ENCODE measurements at regions not wholly inside any gene's neighbourhood (a gene's known extent, or its start where the extent isn't known, plus 50 kb on each side); places are given as distances from the start of the nearest gene placed in this dataset.

DNA sequence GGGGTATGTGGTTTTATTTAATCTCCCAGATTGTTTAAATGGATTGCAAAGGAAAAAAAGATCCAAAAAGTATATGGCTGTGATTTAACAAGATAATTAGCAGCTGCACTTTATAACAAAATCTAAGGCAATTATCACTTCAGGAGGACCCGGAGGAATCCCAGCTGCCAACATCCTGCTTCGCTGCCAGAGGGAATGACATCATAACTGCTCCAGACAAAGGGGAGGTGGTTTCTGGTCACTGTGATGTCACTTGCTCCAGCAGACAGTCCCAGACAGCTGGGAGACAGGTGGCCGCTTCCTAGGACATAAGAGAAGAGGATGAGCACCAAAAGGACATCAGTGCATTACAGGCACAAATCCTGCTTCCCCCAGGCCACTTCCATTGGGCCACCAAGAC, 371.0 kb downstream of the BCOR start:
- Histone ChIP-seq H3K27me3 (no peaks in the 10 kb centered on the region), H3K27ac (no peak overlapping the region), H3K36me3 (no peaks in the 10 kb centered on the region), H3K4me1 (peaks cover 0 to 55% (median 3%) of the 10 kb centered on the region in 4 donors), H3K4me3 (no peak overlapping the region), H3K9me3 (no peaks in the 10 kb centered on the region)
- no peak for TF ChIP-seq EP300 (IDR thresholded peaks at IDR 0.05)
- TF ChIP-seq, protein P1, sequence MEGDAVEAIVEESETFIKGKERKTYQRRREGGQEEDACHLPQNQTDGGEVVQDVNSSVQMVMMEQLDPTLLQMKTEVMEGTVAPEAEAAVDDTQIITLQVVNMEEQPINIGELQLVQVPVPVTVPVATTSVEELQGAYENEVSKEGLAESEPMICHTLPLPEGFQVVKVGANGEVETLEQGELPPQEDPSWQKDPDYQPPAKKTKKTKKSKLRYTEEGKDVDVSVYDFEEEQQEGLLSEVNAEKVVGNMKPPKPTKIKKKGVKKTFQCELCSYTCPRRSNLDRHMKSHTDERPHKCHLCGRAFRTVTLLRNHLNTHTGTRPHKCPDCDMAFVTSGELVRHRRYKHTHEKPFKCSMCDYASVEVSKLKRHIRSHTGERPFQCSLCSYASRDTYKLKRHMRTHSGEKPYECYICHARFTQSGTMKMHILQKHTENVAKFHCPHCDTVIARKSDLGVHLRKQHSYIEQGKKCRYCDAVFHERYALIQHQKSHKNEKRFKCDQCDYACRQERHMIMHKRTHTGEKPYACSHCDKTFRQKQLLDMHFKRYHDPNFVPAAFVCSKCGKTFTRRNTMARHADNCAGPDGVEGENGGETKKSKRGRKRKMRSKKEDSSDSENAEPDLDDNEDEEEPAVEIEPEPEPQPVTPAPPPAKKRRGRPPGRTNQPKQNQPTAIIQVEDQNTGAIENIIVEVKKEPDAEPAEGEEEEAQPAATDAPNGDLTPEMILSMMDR (IDR thresholded peaks at IDR 0.05) = no peak
- TF ChIP-seq POLR2A (IDR thresholded peaks at IDR 0.05) = no peak
- WGBS, 2 donors = 35 to 40% methylated on average over 3 of the region's 3 CpGs
- no peak for DNase-seq (ENCODE audit: low spot score in 2 of 2)

DNA sequence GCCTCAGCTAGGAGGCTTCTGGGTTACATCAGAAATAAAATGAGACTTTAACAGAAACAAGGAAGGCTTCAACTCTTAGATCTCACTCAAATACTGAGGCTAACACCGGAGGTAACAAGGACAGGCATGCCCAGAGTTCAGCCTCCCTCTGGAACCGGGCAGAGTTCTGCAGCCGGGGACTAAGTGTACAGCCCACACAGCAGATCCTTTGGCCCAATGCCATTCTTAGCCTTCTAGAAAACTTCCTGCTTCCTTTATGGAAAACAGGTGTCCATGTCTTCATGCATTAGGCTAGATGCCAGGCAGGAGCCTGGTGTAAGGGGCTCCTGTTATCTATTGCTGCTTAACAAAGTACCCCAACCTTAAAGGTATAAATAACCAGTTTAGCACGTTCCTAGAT, 369.7 kb downstream of the BCOR start:
- no peak overlapping the region for H3K27ac ChIP-seq
- no peak for DNase-seq (ENCODE audit: low spot score in 2 of 2)

DNA sequence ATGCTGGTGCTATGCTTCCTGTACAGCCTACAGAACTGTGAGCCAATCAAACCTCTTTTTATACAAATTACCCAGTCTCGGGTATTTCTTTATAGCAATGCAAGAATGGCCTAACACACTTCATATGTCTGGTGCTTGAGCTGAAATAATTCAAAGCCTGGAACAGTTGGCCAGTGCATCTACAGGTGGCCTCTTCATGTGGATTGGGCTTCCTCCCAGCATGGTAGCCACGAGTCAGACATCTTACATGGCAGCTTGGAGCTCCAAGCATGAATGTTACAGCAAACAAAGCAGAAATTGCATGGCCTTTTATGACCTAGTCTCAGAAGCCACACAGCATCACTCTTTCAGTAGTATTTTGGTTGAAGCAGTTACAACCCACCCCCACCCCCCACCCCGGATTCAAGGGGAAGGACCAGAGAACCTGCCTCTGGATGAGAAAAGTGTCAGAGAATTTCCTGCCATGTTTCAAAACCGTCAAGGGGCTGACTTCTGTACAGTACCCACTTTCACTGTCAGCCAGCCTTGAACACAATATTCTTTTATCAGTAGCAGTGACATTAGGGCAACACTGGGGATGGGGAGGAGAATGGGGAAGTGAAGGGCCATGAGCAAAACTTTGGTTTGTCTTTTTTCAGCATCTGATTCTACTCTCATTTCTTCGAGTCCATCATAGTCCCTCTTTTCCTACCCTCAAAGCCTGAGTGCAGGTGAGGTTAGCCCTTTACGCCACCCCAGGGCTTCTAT, 368.7 kb downstream of the BCOR start:
- DNase-seq (ENCODE audit: low spot score in 2 of 2) = no peak
- no peaks in the 10 kb centered on the region for H3K36me3 ChIP-seq
- H3K27ac ChIP-seq = no peak overlapping the region
- no peaks in the 10 kb centered on the region for H3K9me3 ChIP-seq
- H3K4me1 ChIP-seq = peaks cover 0 to 50% (median 3%) of the 10 kb centered on the region in 4 donors
- TF ChIP-seq, protein P1 (IDR thresholded peaks at IDR 0.05) = no peak
- TF ChIP-seq EP300 (IDR thresholded peaks at IDR 0.05) = no peak
- TF ChIP-seq POLR2A (IDR thresholded peaks at IDR 0.05) = no peak
- no peak overlapping the region for H3K4me3 ChIP-seq
- H3K27me3 ChIP-seq = no peaks in the 10 kb centered on the region
- WGBS, 2 donors = 70 to 86% methylated on average over 5 to 6 of the region's 6 CpGs

More for the DNA sequence above, 369.7 kb downstream of the BCOR start:
- Histone ChIP-seq H3K4me3 (no peak overlapping the region), H3K9me3 (no peaks in the 10 kb centered on the region), H3K36me3 (no peaks in the 10 kb centered on the region), H3K27me3 (no peaks in the 10 kb centered on the region), H3K4me1 (peaks cover 0 to 50% (median 3%) of the 10 kb centered on the region in 4 donors)
- TF ChIP-seq POLR2A (IDR thresholded peaks at IDR 0.05) (no peak), EP300 (IDR thresholded peaks at IDR 0.05) (no peak)
- TF ChIP-seq, protein P1 (IDR thresholded peaks at IDR 0.05) = no peak
- 23 to 54% methylated on average over 4 of the region's 4 CpGs for WGBS, 2 donors

GRCh38 chrX:39729981-39730661, 367.6 kb downstream of the BCOR start:
- no peak for DNase-seq (ENCODE audit: low spot score in 2 of 2)

More at GRCh38 chrX:39729981-39730661, 367.6 kb downstream of the BCOR start:
- TF ChIP-seq, protein P1 (IDR thresholded peaks at IDR 0.05) = no peak
- no peak for TF ChIP-seq EP300 (IDR thresholded peaks at IDR 0.05)
- TF ChIP-seq POLR2A (IDR thresholded peaks at IDR 0.05) = no peak
- Histone ChIP-seq H3K27ac (peak overlapping the region in 2 of 4 donors; percentile 20 to 62), H3K4me1 (peaks cover 0 to 50% (median 3%) of the 10 kb centered on the region in 4 donors), H3K36me3 (no peaks in the 10 kb centered on the region), H3K4me3 (no peak overlapping the region), H3K27me3 (no peaks in the 10 kb centered on the region), H3K9me3 (no peaks in the 10 kb centered on the region)
- WGBS, 2 donors = 46 to 58% methylated on average over 9 to 17 of the region's 21 CpGs
